ENCODE measurements at regions not wholly inside any gene's neighbourhood (a gene's known extent, or its start where the extent isn't known, plus 50 kb on each side); places are given as distances from the start of the nearest gene placed in this dataset.

- no peak overlapping the region for H3K27ac Mint-ChIP-seq
- TF ChIP-seq CTCF (IDR thresholded peaks at IDR 0.05), result no peak
- no peaks in the 10 kb centered on the region for H3K27me3 Mint-ChIP-seq (ENCODE audit: insufficient read depth)
- H3K4me1 Mint-ChIP-seq (ENCODE audit: low read depth), result no peaks in the 10 kb centered on the region
- H3K4me3 Mint-ChIP-seq, result no peak overlapping the region
- DNase-seq, result no peak
- H3K36me3 Mint-ChIP-seq (ENCODE audit: low read depth), result no peaks in the 10 kb centered on the region
- peaks cover 19% of the 10 kb centered on the region for H3K9me3 Mint-ChIP-seq
These were observed 662.4 kb upstream of the BRINP3 start for GRCh38 chr1:191140038-191140437.

GRCh38 chr1:191142748-191143147 is 665.1 kb upstream of the BRINP3 start:
- H3K9me3 Mint-ChIP-seq, result peaks cover 20% of the 10 kb centered on the region
- no peak for DNase-seq
- TF ChIP-seq CTCF (IDR thresholded peaks at IDR 0.05), result no peak
- H3K4me3 Mint-ChIP-seq, result no peak overlapping the region
- no peaks in the 10 kb centered on the region for H3K4me1 Mint-ChIP-seq (ENCODE audit: low read depth)
- peaks cover 6% of the 10 kb centered on the region; the same call in 1 of the 2 replicates for H3K36me3 Mint-ChIP-seq (ENCODE audit: low read depth)
- H3K27ac Mint-ChIP-seq, result no peak overlapping the region
- no peaks in the 10 kb centered on the region for H3K27me3 Mint-ChIP-seq (ENCODE audit: insufficient read depth)

DNA sequence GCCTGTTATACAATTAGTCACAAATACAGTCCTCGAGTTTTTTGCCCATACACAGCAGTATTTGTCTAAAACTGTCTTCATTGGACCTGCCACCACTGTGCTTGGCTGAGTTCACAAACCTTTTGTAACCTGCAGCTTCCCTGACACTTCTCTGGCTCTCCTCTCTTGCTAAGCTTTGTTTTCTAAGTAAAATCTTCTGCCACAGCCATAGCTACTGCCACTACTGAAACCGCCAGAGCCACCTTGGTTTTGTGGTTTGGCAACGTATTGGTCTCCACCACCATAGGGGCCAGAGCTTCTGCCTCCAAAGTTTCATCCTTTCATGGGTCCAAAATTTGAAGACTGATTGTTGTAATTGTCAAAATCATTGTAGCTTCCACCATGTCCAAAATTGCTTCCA is 668.2 kb upstream of the BRINP3 start:
- H3K4me3 Mint-ChIP-seq, result no peak overlapping the region

DNA sequence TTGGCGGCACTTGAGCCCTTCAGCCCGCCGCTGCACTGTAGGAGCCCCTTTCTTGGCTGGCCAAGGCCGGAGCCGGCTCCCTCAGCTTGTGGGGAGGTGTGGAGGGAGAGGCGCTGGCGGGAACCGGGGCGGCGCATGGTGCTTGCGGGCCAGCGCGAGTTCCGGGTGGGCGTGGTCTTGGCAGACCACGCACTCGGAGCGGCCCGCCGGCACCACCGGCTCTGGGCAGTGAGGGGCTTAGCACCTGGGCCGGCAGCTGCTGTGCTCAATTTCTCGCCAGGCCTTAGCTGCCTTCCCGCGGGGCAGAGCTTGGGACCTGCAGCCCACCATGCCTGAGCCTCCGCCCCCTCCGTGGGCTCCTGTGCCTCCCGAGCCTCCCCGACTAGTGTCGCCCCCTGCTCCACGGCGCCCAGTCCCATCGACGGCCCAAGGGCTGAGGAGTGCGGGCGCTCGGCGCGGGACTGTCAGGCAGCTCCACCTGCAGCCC is 673.7 kb upstream of the BRINP3 start:
- peaks cover under 1% of the 10 kb centered on the region; the same call in 1 of the 2 replicates for H3K36me3 Mint-ChIP-seq (ENCODE audit: low read depth)
- H3K4me3 Mint-ChIP-seq, result no peak overlapping the region
- peaks cover 30% of the 10 kb centered on the region for H3K9me3 Mint-ChIP-seq
- no peaks in the 10 kb centered on the region for H3K27me3 Mint-ChIP-seq (ENCODE audit: insufficient read depth)
- H3K27ac Mint-ChIP-seq, result no peak overlapping the region
- TF ChIP-seq CTCF (IDR thresholded peaks at IDR 0.05), result no peak
- no peaks in the 10 kb centered on the region for H3K4me1 Mint-ChIP-seq (ENCODE audit: low read depth)
- no peak for DNase-seq

More for the DNA sequence above, 668.2 kb upstream of the BRINP3 start:
- Mint-ChIP-seq H3K4me1 (ENCODE audit: low read depth) (no peaks in the 10 kb centered on the region), H3K9me3 (peaks cover 24% of the 10 kb centered on the region), H3K27ac (no peak overlapping the region), H3K36me3 (ENCODE audit: low read depth) (peaks cover 6% of the 10 kb centered on the region; the same call in 1 of the 2 replicates), H3K27me3 (ENCODE audit: insufficient read depth) (no peaks in the 10 kb centered on the region)
- no peak for DNase-seq
- TF ChIP-seq CTCF (IDR thresholded peaks at IDR 0.05), result no peak

GRCh38 chr1:191152776-191153175 is 675.1 kb upstream of the BRINP3 start:
- H3K27me3 Mint-ChIP-seq (ENCODE audit: insufficient read depth), result no peaks in the 10 kb centered on the region
- H3K4me3 Mint-ChIP-seq, result no peak overlapping the region
- H3K36me3 Mint-ChIP-seq (ENCODE audit: low read depth), result no peaks in the 10 kb centered on the region
- DNase-seq, result no peak
- no peak overlapping the region for H3K27ac Mint-ChIP-seq
- H3K4me1 Mint-ChIP-seq (ENCODE audit: low read depth), result no peaks in the 10 kb centered on the region
- no peak for TF ChIP-seq CTCF (IDR thresholded peaks at IDR 0.05)
- H3K9me3 Mint-ChIP-seq, result peaks cover 30% of the 10 kb centered on the region

DNA sequence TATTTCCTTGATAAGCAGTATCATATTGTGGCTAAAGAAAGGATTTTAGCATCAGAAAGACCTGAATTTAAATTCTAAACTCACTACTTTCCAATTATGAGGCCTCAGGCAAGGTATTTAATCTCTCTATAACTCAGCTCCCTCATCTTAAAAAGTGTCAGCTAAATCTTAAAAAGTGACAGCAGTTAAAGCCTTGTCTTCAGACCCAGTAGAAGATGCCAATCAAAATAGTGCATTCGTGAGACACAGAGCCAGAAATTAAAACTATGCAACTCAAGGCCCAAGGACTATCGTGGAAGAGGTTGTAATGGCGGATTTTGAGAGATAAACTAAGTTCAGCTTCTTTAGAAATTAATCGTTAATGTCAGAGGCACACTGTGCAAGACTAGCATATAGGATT is 677.5 kb upstream of the BRINP3 start:
- H3K4me1 Mint-ChIP-seq (ENCODE audit: low read depth), result no peaks in the 10 kb centered on the region

More for the DNA sequence above, 677.5 kb upstream of the BRINP3 start:
- Mint-ChIP-seq H3K27ac (no peak overlapping the region), H3K27me3 (ENCODE audit: insufficient read depth) (no peaks in the 10 kb centered on the region), H3K36me3 (ENCODE audit: low read depth) (no peaks in the 10 kb centered on the region; the same call in 1 of the 2 replicates), H3K4me3 (no peak overlapping the region), H3K9me3 (peaks cover 43% of the 10 kb centered on the region)
- TF ChIP-seq CTCF (IDR thresholded peaks at IDR 0.05), result no peak
- DNase-seq, result no peak
